H1 (cell line): ENCODE measurements at regions not wholly inside any gene's neighbourhood (a gene's known extent, or its start where the extent isn't known, plus 50 kb on each side); places are given as distances from the start of the nearest gene placed in this dataset.

Source experiments
- CTCF ChIA-PET: fragments of 300-600 bp; sonication (Branson Sonifier 250); formaldehyde crosslinking; loops from one replicate; lab custom pipeline; 2021; ENCODE audit not compliant: partially characterized antibody; lab: Charles Lee
- POLR2A ChIA-PET: fragments of 300-600 bp; sonication (Branson Sonifier 250); formaldehyde crosslinking; loops from one replicate; lab custom pipeline; 2021; ENCODE audit warnings: inconsistent platforms; ENCODE audit not compliant: partially characterized antibody; lab: Charles Lee
- DNase-seq, 2 experiments: peaks; one replicate each; pipeline versions ENCODE4 v3.0.0 to v3.0.0-alpha.2; 2010 to 2022; ENCODE audit warnings: low spot score in 2 of 2, low read depth in 1 of 2, mixed read lengths in 1 of 2
- FAIRE-seq: peaks from 2 replicates; lab custom pipeline; 2011; peaks lifted over from hg19 to GRCh38; lab: Jason Lieb, UNC
- H2AFZ ChIP-seq: 2 replicates; pipeline ENCODE4 v1.8.1; 2012; ENCODE audit warnings: low read length, inconsistent platforms
- H2AK5ac ChIP-seq: 2 replicates; pipeline ENCODE4 v1.6.1; 2013; ENCODE audit warnings: low read depth, low read length
- H2BK120ac ChIP-seq: replicated peaks from 2 replicates; pipeline ENCODE3; 2013; ENCODE audit warnings: low read depth, low read length, inconsistent platforms
- H2BK12ac ChIP-seq: 2 replicates; pipeline ENCODE4 v1.6.1; 2013; ENCODE audit warnings: low read depth, low read length
- H2BK15ac ChIP-seq: 2 replicates; pipeline ENCODE4 v1.6.1; 2013; ENCODE audit warnings: low read length
- H2BK20ac ChIP-seq: 2 replicates; pipeline ENCODE4 v1.6.1; 2013; ENCODE audit warnings: low read length
- H2BK5ac ChIP-seq: 2 replicates; pipeline ENCODE4 v1.6.1; 2013; ENCODE audit warnings: low read depth, low read length
- H3K14ac ChIP-seq: 2 replicates; pipeline ENCODE4 v1.6.1; 2013; ENCODE audit warnings: inconsistent platforms; ENCODE audit not compliant: insufficient read length
- H3K18ac ChIP-seq: 2 replicates; pipeline ENCODE4 v1.6.1; 2013; ENCODE audit warnings: low read length; ENCODE audit errors: extremely low read depth
- H3K23ac ChIP-seq: 2 replicates; pipeline ENCODE4 v1.6.1; 2013; ENCODE audit warnings: inconsistent platforms; ENCODE audit not compliant: insufficient read length
- H3K23me2 ChIP-seq: 2 replicates; pipeline ENCODE4 v1.6.1; 2013; ENCODE audit warnings: low read depth, low read length
- H3K27ac ChIP-seq: 2 replicates; pipeline ENCODE4 v1.6.1; 2011; ENCODE audit warnings: low read depth, low read length, inconsistent platforms
- H3K27me3 ChIP-seq, 4 experiments: replicated peaks in 1 of 4; 1 replicate in 1 of 4; 2 replicates in 3 of 4; pipeline versions ENCODE4 v1.6.1 to v1.8.1; 2011 to 2013; ENCODE audit warnings: low read length in 3 of 4, mild to moderate bottlenecking in 3 of 4, inconsistent platforms in 2 of 4, mixed read lengths in 2 of 4, moderate library complexity in 1 of 4; ENCODE audit not compliant: control insufficient read depth in 3 of 4, insufficient read depth in 3 of 4; ENCODE audit errors: extremely low read depth in 1 of 4
- H3K36me3 ChIP-seq, 4 experiments: 2 replicates each; pipeline versions ENCODE4 v1.6.1 to v1.8.1; 2011 to 2013; ENCODE audit warnings: mild to moderate bottlenecking in 4 of 4, low read length in 3 of 4, moderate library complexity in 2 of 4, control low read depth in 1 of 4, inconsistent platforms in 1 of 4; ENCODE audit not compliant: insufficient read depth in 4 of 4, control insufficient read depth in 2 of 4
- H3K4ac ChIP-seq: replicated peaks from 2 replicates; pipeline ENCODE3; 2013; ENCODE audit warnings: low read length, low read depth, mixed read lengths, inconsistent platforms; ENCODE audit not compliant: insufficient read length
- H3K4me1 ChIP-seq, 4 experiments: replicated peaks in 1 of 4; 1 replicate in 1 of 4; 2 replicates in 3 of 4; pipeline versions ENCODE4 v1.6.1 to v1.8.1; 2011 to 2013; ENCODE audit warnings: low read length in 3 of 4, inconsistent platforms in 2 of 4, mixed read lengths in 1 of 4; ENCODE audit not compliant: insufficient read depth in 4 of 4, control insufficient read depth in 3 of 4
- H3K4me2 ChIP-seq, 2 experiments: 2 replicates each; pipeline versions ENCODE4 v1.6.1 to v1.8.1; 2011 to 2013; ENCODE audit warnings: low read depth in 2 of 2, low read length in 2 of 2, control low read depth in 1 of 2, inconsistent platforms in 1 of 2, mild to moderate bottlenecking in 1 of 2; ENCODE audit not compliant: insufficient read depth in 1 of 2
- H3K4me3 ChIP-seq, 4 experiments: fragments of 200-600, 300-600 bp in 1 of 4; sonication (generic), shearing (Covaris generic), sonication (Bioruptor Twin) in 1 of 4; 2 replicates each; pipeline versions ENCODE4 v1.5.1 to v1.8.1; 2011 to 2016; ENCODE audit warnings: low read length in 4 of 4, low read depth in 3 of 4, control low read depth in 2 of 4, inconsistent platforms in 2 of 4, mild to moderate bottlenecking in 2 of 4, mixed read lengths in 1 of 4, moderate library complexity in 1 of 4; ENCODE audit not compliant: insufficient read depth in 2 of 4; ENCODE audit errors: extremely low read depth in 1 of 4
- H3K56ac ChIP-seq: replicated peaks from 2 replicates; pipeline ENCODE3; 2013; ENCODE audit warnings: low read depth, mild to moderate bottlenecking, mixed read lengths, low read length, inconsistent platforms; ENCODE audit not compliant: insufficient read length
- H3K79me1 ChIP-seq: 2 replicates; pipeline ENCODE4 v1.6.1; 2013; ENCODE audit warnings: low read depth, low read length, control low read depth
- H3K79me2 ChIP-seq, 2 experiments: 2 replicates each; pipeline versions ENCODE4 v1.6.1 to v1.8.1; 2012 to 2013; ENCODE audit warnings: low read length in 2 of 2, mild to moderate bottlenecking in 2 of 2, inconsistent platforms in 1 of 2; ENCODE audit not compliant: insufficient read depth in 2 of 2, control insufficient read depth in 1 of 2
- H3K9ac ChIP-seq, 4 experiments: replicated peaks in 1 of 4; 1 replicate in 1 of 4; 2 replicates in 3 of 4; pipeline versions ENCODE4 v1.6.1 to v1.8.1; 2011 to 2013; ENCODE audit warnings: low read depth in 3 of 4, low read length in 3 of 4, control low read depth in 2 of 4, mild to moderate bottlenecking in 2 of 4, moderate library complexity in 2 of 4, inconsistent platforms in 1 of 4; ENCODE audit errors: extremely low read depth in 1 of 4
- H3K9me3 ChIP-seq, 2 experiments: 2 replicates each; pipeline versions ENCODE4 v1.6.1 to v1.8.1; 2012 to 2013; ENCODE audit warnings: mild to moderate bottlenecking in 2 of 2, moderate library complexity in 2 of 2, control low read depth in 1 of 2, inconsistent platforms in 1 of 2, low read depth in 1 of 2, low read length in 1 of 2, mixed read lengths in 1 of 2; ENCODE audit not compliant: insufficient read depth in 2 of 2
- H4K20me1 ChIP-seq, 2 experiments: replicated peaks in 1 of 2; 2 replicates each; pipeline versions ENCODE3 to v1.8.1; 2011 to 2013; ENCODE audit warnings: inconsistent platforms in 2 of 2, low read length in 2 of 2, mild to moderate bottlenecking in 1 of 2; ENCODE audit not compliant: insufficient read depth in 2 of 2, control insufficient read depth in 1 of 2
- H4K5ac ChIP-seq: 2 replicates; pipeline ENCODE4 v1.6.1; 2013; ENCODE audit warnings: low read length, low read depth, mixed read lengths, inconsistent platforms; ENCODE audit not compliant: insufficient read length
- H4K8ac ChIP-seq: 2 replicates; pipeline ENCODE4 v1.8.0; 2013; ENCODE audit warnings: mild to moderate bottlenecking, moderate library complexity, low read length, inconsistent platforms; ENCODE audit not compliant: insufficient read depth; ENCODE audit errors: extremely low read depth
- H4K91ac ChIP-seq: replicated peaks from 2 replicates; pipeline ENCODE3; 2013; ENCODE audit warnings: low read length, mixed read lengths, inconsistent platforms; ENCODE audit not compliant: insufficient read length
- BACH1 ChIP-seq: IDR thresholded peaks from 2 replicates; pipeline ENCODE4 v1.6.1; 2012; ENCODE audit warnings: low read length, improper control_type of control experiment
- CHD2 ChIP-seq: IDR thresholded peaks from 2 replicates; pipeline ENCODE4 v1.6.1; 2012; ENCODE audit warnings: low read length, improper control_type of control experiment
- EGR1 ChIP-seq: IDR thresholded peaks from 2 replicates; pipeline ENCODE4 v1.6.1; 2011; ENCODE audit warnings: low read depth, low read length, borderline replicate concordance
- MAFK ChIP-seq: IDR thresholded peaks from 2 replicates; pipeline ENCODE4 v1.6.1; 2012; ENCODE audit warnings: low read depth, mild to moderate bottlenecking, improper control_type of control experiment, low read length
- NRF1 ChIP-seq: IDR thresholded peaks from 2 replicates; pipeline ENCODE4 v1.6.1; 2011; ENCODE audit warnings: mild to moderate bottlenecking, low read depth, low read length, improper control_type of control experiment
- RBBP5 ChIP-seq: IDR thresholded peaks from 2 replicates; pipeline ENCODE4 v1.7.1; 2012; ENCODE audit warnings: low read depth, mild to moderate bottlenecking, inconsistent platforms, low read length, moderate library complexity, borderline replicate concordance
- SP4 ChIP-seq: IDR thresholded peaks from 2 replicates; pipeline ENCODE4 v1.6.1; 2012; ENCODE audit warnings: low read length, inconsistent platforms
- TCF12 ChIP-seq: IDR thresholded peaks from 2 replicates; pipeline ENCODE4 v1.6.1; 2011; ENCODE audit warnings: low read depth, mild to moderate bottlenecking, low read length
- ZNF274 ChIP-seq: IDR thresholded peaks from 2 replicates; pipeline ENCODE4 v1.7.0; 2012; ENCODE audit warnings: low read length, borderline replicate concordance; ENCODE audit errors: extremely low read depth
- WGBS, 2 experiments: shearing (Covaris generic) in 1 of 2; methylation state at CpG; one replicate each; pipeline versions ENCODE4 v1.1.6 to v1.1.7; 2013 to 2015; ENCODE audit warnings: low lambda C conversion rate in 2 of 2, mixed read lengths in 2 of 2, inconsistent platforms in 1 of 2, low coverage in 1 of 2, missing lambda C conversion rate in 1 of 2; ENCODE audit not compliant: insufficient replicate concordance in 2 of 2, insufficient coverage in 1 of 2, insufficient read length in 1 of 2; ENCODE audit errors: extremely low coverage in 1 of 2, missing lambda C conversion rate in 1 of 2; 5-methylcytosine and 5-hydroxymethylcytosine counted together

DNA sequence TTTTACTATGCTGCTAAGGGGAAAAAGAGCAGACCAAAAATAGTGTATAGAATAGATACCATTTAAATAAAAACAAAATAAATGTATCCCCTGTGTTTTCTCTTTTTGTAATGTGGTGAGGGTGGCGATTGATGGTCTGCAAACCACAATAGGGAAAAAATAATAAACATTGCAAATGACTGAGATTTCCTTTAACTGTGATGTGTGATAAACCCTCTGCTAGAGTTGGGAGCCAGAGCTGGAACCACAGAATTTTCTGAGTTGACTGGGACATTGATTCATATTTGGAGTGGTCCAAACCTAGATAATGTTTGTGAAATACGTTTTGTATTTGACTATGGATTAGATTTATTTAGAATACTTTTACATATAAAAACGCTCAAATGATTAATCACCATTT is 70.6 kb upstream of the PTGFR start:
- no peak overlapping the region for H2BK5ac ChIP-seq
- no peak overlapping the region for H3K4me2 ChIP-seq
- ChIA-PET POLR2A (no interaction called here), CTCF (interaction anchor here (0.9 kb wide), 1 partner anchor 87 kb away, joined by 3 read pairs; no protein-coding TSS in a partner anchor)
- no peak overlapping the region for H4K8ac ChIP-seq
- no peak overlapping the region for H4K5ac ChIP-seq
- H4K91ac ChIP-seq, result no peak overlapping the region
- no peaks in the 10 kb centered on the region for H3K79me1 ChIP-seq
- no peak overlapping the region for H2BK120ac ChIP-seq
- FAIRE-seq (no peak), DNase-seq (no peak)
- H3K4ac ChIP-seq, result no peak overlapping the region
- H3K56ac ChIP-seq, result no peak overlapping the region
- H2BK12ac ChIP-seq, result no peak overlapping the region
- H3K14ac ChIP-seq, result no peak overlapping the region
- WGBS, 2 experiments, result 86% methylated on average over 3 of the region's 3 CpGs; no CpG with 5 or more reads in 1 of the 2 experiments
- H3K79me2 ChIP-seq, result no peaks in the 10 kb centered on the region
- H3K36me3 ChIP-seq, result no peaks in the 10 kb centered on the region
- no peaks in the 10 kb centered on the region for H3K23me2 ChIP-seq
- H3K18ac ChIP-seq, result no peak overlapping the region
- no peaks in the 10 kb centered on the region for H4K20me1 ChIP-seq
- TF ChIP-seq NRF1 (no peak), TCF12 (no peak), SP4 (no peak), RBBP5 (no peak), EGR1 (no peak), BACH1 (no peak), MAFK (no peak), CHD2 (no peak), ZNF274 (no peak)
- no peak overlapping the region for H3K23ac ChIP-seq
- no peak overlapping the region for H2BK15ac ChIP-seq
- no peak overlapping the region for H2BK20ac ChIP-seq
- H3K27ac ChIP-seq, result no peak overlapping the region
- H3K4me1 ChIP-seq, result peaks cover 0 to 2% (median 0%) of the 10 kb centered on the region in 4 experiments; a peak in 2 of 7 replicates
- H2AFZ ChIP-seq, result no peak overlapping the region
- no peak overlapping the region for H2AK5ac ChIP-seq
- H3K27me3 ChIP-seq, result no peaks in the 10 kb centered on the region
- no peak overlapping the region for H3K9ac ChIP-seq
- no peak overlapping the region for H3K4me3 ChIP-seq
- no peaks in the 10 kb centered on the region for H3K9me3 ChIP-seq
